ENCODE measurements at regions not wholly inside any gene's neighbourhood (a gene's known extent, or its start where the extent isn't known, plus 50 kb on each side); places are given as distances from the start of the nearest gene placed in this dataset.

GRCh38 chr5:174198541-174198940, 153.0 kb downstream of the NSG2 start:
- Histone ChIP-seq H3K9me3 (no peaks in the 10 kb centered on the region), H3K4me3 (no peak overlapping the region), H3K36me3 (ENCODE audit: low read depth) (no peaks in the 10 kb centered on the region), H3K4me1 (ENCODE audit: low read depth) (no peaks in the 10 kb centered on the region)
- intact Hi-C loops (cut with DNase I, micrococcal nuclease) = no loop called here
- DNase-seq (no peak), ATAC-seq (no peak)
- TF ChIP-seq CTCF (IDR thresholded peaks at IDR 0.05) = no peak

DNA sequence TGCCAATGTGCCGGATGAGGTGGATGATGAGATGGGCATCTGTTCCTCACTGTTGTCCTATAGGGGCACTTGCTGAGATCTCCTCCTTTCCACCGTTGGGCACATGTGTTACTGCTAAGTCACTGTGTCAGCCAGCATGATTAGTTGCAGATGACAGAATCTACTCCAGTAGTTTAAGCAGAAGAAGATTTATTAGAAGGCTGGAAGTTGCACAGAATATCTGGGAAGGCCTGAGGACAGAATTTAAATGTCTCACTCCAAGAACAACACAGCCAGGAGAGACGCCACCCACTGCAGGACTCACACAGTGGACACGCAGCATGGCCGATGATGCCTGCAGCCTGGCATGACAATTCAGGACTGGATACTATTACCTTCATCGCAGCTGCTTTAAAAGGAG, 157.5 kb downstream of the NSG2 start:
- ATAC-seq = no peak

DNA sequence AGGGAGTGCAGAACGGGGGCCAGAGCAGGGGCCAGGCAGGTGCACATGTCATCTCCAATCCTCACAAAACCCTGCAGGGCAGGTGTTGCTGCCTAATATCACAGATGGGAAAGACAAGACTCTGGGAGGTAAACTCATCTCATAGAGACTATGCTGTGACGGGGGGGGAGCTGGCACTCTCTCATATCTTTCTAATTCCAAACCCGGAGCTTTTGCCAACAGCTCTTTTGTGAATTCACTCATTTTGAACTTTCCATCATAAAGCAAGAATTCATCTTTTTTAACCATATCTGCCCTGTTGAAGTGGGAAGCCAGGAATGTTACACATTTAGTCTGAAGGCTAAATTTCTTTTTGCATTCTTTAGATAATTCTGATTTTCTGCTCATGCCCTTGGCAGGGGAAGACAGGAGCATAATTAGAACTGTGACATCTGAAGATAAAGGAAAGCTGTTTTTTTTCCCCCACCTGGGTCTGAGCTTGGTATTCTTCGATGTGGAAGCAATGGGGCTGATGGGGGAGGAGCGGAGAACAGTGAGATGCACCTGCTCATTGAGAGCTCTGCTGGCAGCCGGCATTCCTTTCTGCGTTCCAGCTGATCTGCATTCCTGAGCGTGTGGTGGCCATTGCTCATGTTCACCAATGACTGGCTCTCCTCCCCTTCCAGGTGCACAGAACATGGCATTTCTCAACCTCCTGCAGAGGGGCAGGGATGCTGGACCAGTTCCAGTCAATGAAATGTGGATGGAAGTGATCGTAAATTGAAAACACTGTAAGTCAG, 159.2 kb downstream of the NSG2 start:
- no peak overlapping the region for H3K4me3 ChIP-seq
- DNase-seq = no peak
- H3K9me3 ChIP-seq = no peaks in the 10 kb centered on the region
- no peak for TF ChIP-seq CTCF (IDR thresholded peaks at IDR 0.05)
- no peak for ATAC-seq
- intact Hi-C loops (cut with DNase I, micrococcal nuclease) = no loop called here
- H3K36me3 ChIP-seq (ENCODE audit: low read depth) = no peaks in the 10 kb centered on the region
- no peaks in the 10 kb centered on the region for H3K4me1 ChIP-seq (ENCODE audit: low read depth)

More for the DNA sequence above, 157.5 kb downstream of the NSG2 start:
- no peaks in the 10 kb centered on the region for H3K4me1 ChIP-seq (ENCODE audit: low read depth)
- H3K36me3 ChIP-seq (ENCODE audit: low read depth) = no peaks in the 10 kb centered on the region
- H3K9me3 ChIP-seq = no peaks in the 10 kb centered on the region
- TF ChIP-seq CTCF (IDR thresholded peaks at IDR 0.05) = no peak
- H3K4me3 ChIP-seq = no peak overlapping the region
- intact Hi-C loops (cut with DNase I, micrococcal nuclease) = no loop called here
- no peak for DNase-seq

DNA sequence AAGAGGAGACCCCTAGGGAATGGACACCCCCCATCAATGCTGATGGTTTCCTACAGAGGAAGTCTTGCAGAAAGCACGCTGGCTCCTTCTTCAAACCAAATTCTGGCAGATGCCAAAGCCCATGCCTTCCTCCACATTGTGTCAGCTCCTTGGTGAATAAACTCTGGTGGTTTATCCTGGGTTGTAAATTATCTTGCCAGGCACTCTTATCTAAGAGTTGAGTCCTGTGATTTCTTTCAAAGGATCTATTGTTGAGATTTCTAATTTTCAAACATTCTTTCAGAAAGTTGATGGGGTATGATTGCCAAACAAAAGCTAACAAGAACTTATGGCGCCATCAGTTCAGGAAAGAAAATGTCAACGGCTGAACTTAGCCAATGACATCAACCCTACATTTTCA, 160.4 kb downstream of the NSG2 start:
- TF ChIP-seq CTCF (IDR thresholded peaks at IDR 0.05) = no peak
- no peak for DNase-seq
- Histone ChIP-seq H3K4me1 (ENCODE audit: low read depth) (no peaks in the 10 kb centered on the region), H3K36me3 (ENCODE audit: low read depth) (no peaks in the 10 kb centered on the region), H3K9me3 (no peaks in the 10 kb centered on the region), H3K4me3 (no peak overlapping the region)
- ATAC-seq = no peak
- intact Hi-C loops (cut with DNase I, micrococcal nuclease) = no loop called here

- DNase-seq = no peak
- Histone ChIP-seq H3K4me3 (no peak overlapping the region), H3K4me1 (ENCODE audit: low read depth) (no peaks in the 10 kb centered on the region), H3K9me3 (no peaks in the 10 kb centered on the region), H3K36me3 (ENCODE audit: low read depth) (no peaks in the 10 kb centered on the region)
- intact Hi-C loops (cut with DNase I, micrococcal nuclease) = no loop called here
- no peak for ATAC-seq
- no peak for TF ChIP-seq CTCF (IDR thresholded peaks at IDR 0.05)
These were observed 165.2 kb downstream of the NSG2 start for GRCh38 chr5:174210596-174211276.

All from mucosa of descending colon (tissue), 3 donors.